OCI-LY3 (cell line): ENCODE measurements at regions not wholly inside any gene's neighbourhood (a gene's known extent, or its start where the extent isn't known, plus 50 kb on each side); places are given as distances from the start of the nearest gene placed in this dataset.

ENCODE experiments used
- H2AFZ ChIP-seq: fragments of 200-600, 300-600 bp; shearing (Covaris generic); 2 replicates; pipeline ENCODE4 v1.6.0; 2014; ENCODE audit warnings: antibody characterized with exemption, low read depth, low read length
- H3K27ac ChIP-seq: fragments of 200-600, 300-600 bp; sonication (generic); 2 replicates; pipeline ENCODE4 v1.5.1; 2014; ENCODE audit warnings: mild to moderate bottlenecking, low read length, moderate library complexity, mixed read lengths
- H3K27me3 ChIP-seq: fragments of 200-600, 300-600 bp; sonication (generic); 2 replicates; pipeline ENCODE4 v1.6.1; 2014; ENCODE audit warnings: low read depth, low read length, mixed read lengths
- H3K36me3 ChIP-seq: fragments of 200-600, 300-600 bp; sonication (generic); replicated peaks from 2 replicates; pipeline ENCODE3; 2014; ENCODE audit warnings: low read depth, low read length, mixed read lengths
- H3K4me1 ChIP-seq: fragments of 300-600, 200-600 bp; sonication (generic); 2 replicates; pipeline ENCODE4 v1.6.1; 2014; ENCODE audit warnings: low read length, mixed read lengths
- H3K4me2 ChIP-seq: fragments of 200-600, 300-600 bp; sonication (generic); 2 replicates; pipeline ENCODE4 v1.6.1; 2014; ENCODE audit warnings: low read length, mixed read lengths
- H3K4me3 ChIP-seq: fragments of 300-600, 200-600 bp; sonication (generic); 2 replicates; pipeline ENCODE4 v1.5.1; 2014; ENCODE audit warnings: antibody characterized with exemption, mild to moderate bottlenecking, low read length, moderate library complexity
- H3K79me2 ChIP-seq: fragments of 300-600, 200-600 bp; shearing (Covaris generic); 2 replicates; pipeline ENCODE4 v1.6.1; 2014; ENCODE audit warnings: mild to moderate bottlenecking, low read length, mixed read lengths
- H3K9ac ChIP-seq: fragments of 300-600, 200-600 bp; shearing (Covaris generic); 2 replicates; pipeline ENCODE4 v1.6.0; 2014; ENCODE audit warnings: mild to moderate bottlenecking, low read length, moderate library complexity
- H3K9me3 ChIP-seq: fragments of 200-600, 300-600 bp; shearing (Covaris generic); 2 replicates; pipeline ENCODE4 v1.6.1; 2014; ENCODE audit warnings: low read length, mixed read lengths; ENCODE audit not compliant: insufficient read depth
- H4K20me1 ChIP-seq: fragments of 200-600, 300-600 bp; sonication (generic); 2 replicates; pipeline ENCODE4 v1.6.1; 2016; ENCODE audit warnings: low read length, mixed read lengths; ENCODE audit not compliant: insufficient read depth
- CTCF ChIP-seq: fragments of 200-600, 300-600 bp; sonication (generic); IDR thresholded peaks from 2 replicates; pipeline ENCODE4 v1.5.1; 2014; ENCODE audit warnings: antibody characterized with exemption, low read length, low read depth
- EZH2phosphoT487 ChIP-seq: fragments of 200-600 bp; shearing (Covaris generic); IDR thresholded peaks from 2 replicates; pipeline ENCODE4 v1.6.1; 2018; ENCODE audit warnings: antibody characterized with exemption, mixed run types, low read depth

GRCh38 chr11:80109031-80109430, 668.2 kb upstream of the TENM4 start:
- H3K4me3 ChIP-seq = no peak overlapping the region
- no peaks in the 10 kb centered on the region for H3K27me3 ChIP-seq
- H3K9me3 ChIP-seq = no peaks in the 10 kb centered on the region
- no peaks in the 10 kb centered on the region for H3K36me3 ChIP-seq
- H3K27ac ChIP-seq = no peak overlapping the region
- peaks cover 5% of the 10 kb centered on the region for H3K4me1 ChIP-seq
- H3K4me2 ChIP-seq = no peak overlapping the region
- TF ChIP-seq CTCF (no peak), EZH2phosphoT487 (no peak)
- no peaks in the 10 kb centered on the region for H4K20me1 ChIP-seq
- no peaks in the 10 kb centered on the region for H3K79me2 ChIP-seq
- no peak overlapping the region for H3K9ac ChIP-seq
- no peak overlapping the region for H2AFZ ChIP-seq

- TF ChIP-seq EZH2phosphoT487 = no peak
- TF ChIP-seq CTCF = peak; percentile 32
- Histone ChIP-seq H3K4me1 (peaks cover 13% of the 10 kb centered on the region), H3K27me3 (no peaks in the 10 kb centered on the region), H3K36me3 (no peaks in the 10 kb centered on the region), H3K4me3 (no peak overlapping the region), H3K9me3 (no peaks in the 10 kb centered on the region), H3K79me2 (no peaks in the 10 kb centered on the region), H3K9ac (no peak overlapping the region), H4K20me1 (no peaks in the 10 kb centered on the region), H3K4me2 (no peak overlapping the region), H2AFZ (no peak overlapping the region), H3K27ac (no peak overlapping the region)
Measured at GRCh38 chr11:80107415-80107814, 666.6 kb upstream of the TENM4 start.

GRCh38 chr11:80104191-80104590, 663.4 kb upstream of the TENM4 start:
- no peak overlapping the region for H2AFZ ChIP-seq
- no peaks in the 10 kb centered on the region for H3K27me3 ChIP-seq
- no peaks in the 10 kb centered on the region for H3K36me3 ChIP-seq

GRCh38 chr11:80103142-80103859, 662.5 kb upstream of the TENM4 start:
- no peak overlapping the region for H2AFZ ChIP-seq
- H3K4me3 ChIP-seq = no peak overlapping the region
- no peaks in the 10 kb centered on the region for H3K27me3 ChIP-seq
- H3K9me3 ChIP-seq = no peaks in the 10 kb centered on the region
- TF ChIP-seq CTCF (no peak), EZH2phosphoT487 (no peak)
- H3K9ac ChIP-seq = no peak overlapping the region
- H4K20me1 ChIP-seq = no peaks in the 10 kb centered on the region
- H3K36me3 ChIP-seq = no peaks in the 10 kb centered on the region
- peaks cover 8% of the 10 kb centered on the region for H3K4me1 ChIP-seq
- no peaks in the 10 kb centered on the region for H3K79me2 ChIP-seq
- peak overlapping the region; percentile 10; the same call in 1 of the 2 replicates for H3K4me2 ChIP-seq
- H3K27ac ChIP-seq = no peak overlapping the region

More at GRCh38 chr11:80104191-80104590, 663.4 kb upstream of the TENM4 start:
- Histone ChIP-seq H3K4me3 (no peak overlapping the region), H3K79me2 (no peaks in the 10 kb centered on the region), H3K9ac (no peak overlapping the region), H3K27ac (no peak overlapping the region), H3K9me3 (no peaks in the 10 kb centered on the region), H3K4me2 (no peak overlapping the region), H4K20me1 (no peaks in the 10 kb centered on the region), H3K4me1 (peaks cover 13% of the 10 kb centered on the region)
- TF ChIP-seq CTCF (no peak), EZH2phosphoT487 (no peak)
